NCI-H2081 (cell line): ENCODE measurements at regions not wholly inside any gene's neighbourhood (a gene's known extent, or its start where the extent isn't known, plus 50 kb on each side); places are given as distances from the start of the nearest gene placed in this dataset.
A peak's percentile ranks its signal among the peaks of the same experiment; 100 is the strongest.

Experiments used
- DNase-seq, 2 experiments: peaks; one replicate each; lab custom pipeline; 2025; lab: John Stamatoyannopoulos, UW

DNA sequence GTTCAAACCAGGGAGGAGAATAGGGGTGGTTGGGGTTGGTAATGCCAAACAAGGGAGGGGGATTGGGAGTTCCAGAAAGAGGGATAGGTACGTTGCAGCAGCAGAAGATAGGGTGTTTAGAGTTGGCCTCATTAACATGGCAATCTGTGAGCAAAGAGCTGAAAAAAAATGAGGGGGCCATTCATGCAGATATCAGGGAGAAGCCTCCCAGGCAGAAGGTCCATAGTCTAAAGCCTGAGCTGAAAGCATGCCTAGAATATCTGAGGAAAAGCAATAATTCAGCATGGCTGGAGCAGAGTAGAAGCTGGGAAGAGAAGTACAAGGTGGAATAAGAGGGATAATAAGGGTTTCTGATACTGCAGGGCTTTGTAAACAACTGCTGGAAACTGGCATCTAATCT, 550.9 kb upstream of the LCORL start:
- DNase-seq: no peak

DNA sequence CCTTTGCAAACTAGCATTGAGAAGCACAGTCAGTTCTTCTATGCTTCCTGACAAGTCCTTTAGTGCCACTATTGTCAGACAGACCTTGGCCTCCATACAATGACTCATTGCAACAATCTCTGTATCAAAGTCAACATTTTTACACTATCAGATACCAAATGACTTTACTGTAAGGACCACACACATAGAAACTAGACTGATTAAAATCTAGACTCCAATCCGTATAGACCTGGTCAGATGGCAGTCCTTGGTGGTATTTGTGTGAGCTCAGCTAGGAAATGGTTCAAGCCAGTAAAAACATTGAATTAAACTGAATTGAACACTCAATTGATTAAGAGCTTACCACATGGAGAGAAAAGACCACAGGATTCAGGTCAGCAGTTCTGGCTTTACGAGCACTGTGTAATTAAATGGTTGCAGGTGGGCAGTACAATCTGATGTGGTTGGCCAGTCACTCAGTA, 549.8 kb upstream of the LCORL start:
- DNase-seq: no peak

DNA sequence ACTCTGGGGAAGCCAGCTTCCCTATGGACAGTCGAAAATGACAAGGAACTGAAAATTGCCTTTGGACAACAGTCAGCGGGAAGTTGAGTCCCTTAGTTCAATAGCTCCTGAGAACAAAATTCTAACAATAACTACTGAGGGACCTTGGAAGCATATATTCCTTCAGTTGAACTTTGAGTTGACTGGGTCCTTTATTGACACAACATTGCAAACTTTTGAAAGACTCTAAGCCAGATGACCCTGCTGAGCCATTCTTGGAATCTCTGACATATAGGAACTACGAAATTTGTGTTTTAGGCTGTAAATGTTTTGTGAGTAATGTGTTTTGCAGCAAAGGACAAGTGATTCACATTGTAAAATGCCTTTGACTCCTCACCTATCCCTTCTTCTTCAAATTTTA, 548.8 kb upstream of the LCORL start:
- no peak for DNase-seq

DNA sequence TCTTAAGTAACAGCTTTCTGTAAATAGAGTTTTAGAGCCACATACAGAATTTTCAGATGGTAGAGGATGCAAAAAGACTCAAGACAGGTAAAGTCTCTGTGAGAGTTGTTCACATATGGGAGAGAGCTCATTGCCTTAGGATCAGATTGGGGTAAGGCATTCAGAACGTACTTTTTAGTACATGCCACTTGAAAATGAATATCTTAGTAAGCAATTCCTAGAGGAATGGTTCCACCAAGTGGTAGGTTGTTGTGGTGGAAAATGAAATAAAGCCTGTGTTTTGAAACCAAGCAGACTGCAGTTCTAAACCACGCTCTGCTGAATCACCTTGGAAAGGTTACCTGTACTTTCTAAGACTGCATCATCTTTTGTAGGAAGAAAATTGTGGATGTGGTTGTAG, 547.0 kb upstream of the LCORL start:
- peak; percentile 33 to 53 for DNase-seq

DNA sequence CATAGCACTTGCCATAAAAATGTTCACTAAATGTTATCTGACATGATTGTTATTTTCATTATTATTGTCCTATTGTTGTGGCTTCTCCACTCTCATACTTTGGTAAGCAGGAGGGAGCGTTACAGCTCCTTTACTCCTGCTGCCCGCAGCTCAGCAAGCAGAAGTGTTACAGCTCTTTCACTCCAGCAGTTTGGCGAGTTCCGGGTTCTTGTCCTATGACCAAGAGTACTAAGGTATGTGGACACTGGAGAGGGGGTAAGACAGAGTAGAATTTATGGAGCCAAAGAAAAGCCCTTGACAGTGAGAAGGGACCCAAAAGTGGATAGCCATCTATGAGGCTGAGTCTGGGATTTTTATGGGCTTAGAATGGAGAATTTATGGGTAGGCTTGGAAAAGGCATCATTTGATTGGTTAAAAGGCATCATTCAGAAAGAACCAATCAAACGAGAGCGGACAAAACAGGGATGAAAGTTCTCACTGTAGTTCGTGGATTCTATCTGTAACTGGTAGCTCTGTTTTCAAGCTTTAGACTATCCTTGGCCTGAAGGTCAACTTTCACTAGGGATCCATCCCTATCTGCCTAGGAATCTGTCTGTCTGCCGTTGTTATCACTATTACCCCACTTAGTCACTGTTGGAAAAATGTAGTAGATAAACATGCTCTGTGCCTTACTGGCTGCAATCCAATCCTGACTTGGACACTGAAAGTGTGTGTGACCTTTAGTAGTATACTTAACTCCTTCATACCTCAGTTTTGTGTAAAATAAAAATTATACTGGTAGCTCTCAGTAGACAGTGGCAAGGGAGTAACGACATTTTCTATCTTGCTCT, 545.6 kb upstream of the LCORL start:
- no peak for DNase-seq

DNA sequence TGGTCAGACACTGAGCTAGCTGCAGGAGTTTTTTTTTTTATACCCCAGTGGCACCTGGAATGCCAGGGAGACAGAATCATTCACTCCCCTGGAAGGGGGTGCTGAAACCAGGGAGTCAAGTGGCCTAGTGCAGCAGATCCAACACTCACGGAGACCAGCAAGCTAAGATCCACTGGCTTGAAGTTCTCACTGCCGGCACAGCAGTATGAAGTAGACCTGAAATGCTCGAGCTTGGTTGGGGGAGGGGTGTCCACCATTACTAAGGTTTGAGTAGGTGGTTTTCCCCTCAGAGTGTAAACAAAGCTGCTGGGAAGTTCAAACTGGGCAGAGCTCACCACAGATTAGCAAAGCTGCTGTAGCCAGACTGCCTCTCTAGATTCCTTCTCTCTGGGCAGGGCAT, 537.9 kb upstream of the LCORL start:
- DNase-seq: no peak

DNA sequence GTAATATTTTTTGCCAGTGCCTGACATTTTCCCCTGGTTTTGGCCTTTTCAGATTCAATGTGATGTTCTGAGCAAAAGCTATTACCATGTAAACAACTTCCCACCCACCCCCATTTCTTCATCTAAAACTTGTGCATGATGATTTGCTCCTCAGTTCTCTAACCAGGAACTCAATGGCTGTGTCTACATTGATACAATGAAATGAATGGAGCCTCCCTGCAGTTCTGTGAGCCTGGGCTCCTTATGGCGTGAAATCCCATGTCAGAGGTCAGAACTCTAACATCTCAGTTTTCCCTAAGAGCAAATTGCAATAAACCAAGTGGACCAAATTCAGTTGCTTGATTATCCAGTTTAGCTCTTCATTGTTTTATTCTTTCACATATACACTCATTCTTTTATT, 534.8 kb upstream of the LCORL start:
- DNase-seq: no peak

DNA sequence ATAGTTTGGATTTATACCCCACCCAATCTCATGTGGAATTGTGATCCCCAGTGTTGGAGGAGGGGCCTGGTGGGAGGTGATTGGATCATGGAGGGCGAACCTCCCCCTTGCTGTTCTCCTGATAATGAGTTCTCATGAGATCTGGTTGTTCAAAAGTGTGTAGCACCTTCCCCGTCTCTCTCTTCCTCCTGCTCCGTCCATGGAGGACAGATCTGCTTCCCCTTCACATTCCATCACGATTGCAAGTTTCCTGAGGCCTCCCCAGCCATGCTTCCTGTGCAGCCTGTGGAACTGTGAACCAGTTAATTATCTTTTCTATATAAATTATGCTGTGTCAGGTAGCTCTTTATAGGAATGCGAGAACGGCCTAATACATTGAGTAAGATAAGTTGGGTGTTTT, 518.8 kb upstream of the LCORL start:
- DNase-seq: no peak

DNA sequence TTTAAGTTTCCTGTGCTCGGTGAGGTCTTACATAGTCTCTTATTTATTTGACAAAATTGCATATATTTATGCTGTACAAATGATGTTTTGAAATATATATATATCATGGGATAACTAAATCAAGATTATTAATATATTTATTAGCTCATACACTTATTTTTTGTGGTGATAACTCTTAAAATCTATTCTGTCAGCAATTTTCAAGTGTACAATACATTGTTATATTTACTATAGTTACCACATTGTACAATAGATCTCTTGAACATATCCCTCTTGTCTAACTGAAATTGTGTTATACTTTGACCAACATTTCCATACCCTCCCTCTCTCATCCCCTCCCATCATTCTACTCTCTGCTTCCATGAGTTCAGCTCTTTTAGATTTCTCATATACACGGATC, 516.6 kb upstream of the LCORL start:
- no peak for DNase-seq

DNA sequence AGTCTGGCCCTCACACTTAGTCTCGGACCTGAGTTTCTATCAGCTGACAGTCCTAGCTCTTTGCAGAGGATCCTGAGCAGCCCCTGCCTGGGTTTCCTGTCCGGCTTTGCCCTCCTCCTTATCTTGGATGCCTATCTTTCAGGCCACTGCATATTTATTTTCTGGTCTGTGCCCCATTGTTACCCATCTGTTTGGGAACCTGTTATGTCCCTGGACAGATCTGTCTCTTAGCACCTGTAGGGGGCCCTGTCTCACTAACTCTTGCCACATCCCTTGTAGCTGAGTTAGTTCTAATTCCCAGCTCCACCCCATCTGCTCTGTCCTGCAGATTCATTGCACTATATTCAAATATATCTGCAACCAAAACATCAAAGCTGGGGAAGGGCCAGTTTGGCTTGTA, 514.9 kb upstream of the LCORL start:
- DNase-seq: no peak

DNA sequence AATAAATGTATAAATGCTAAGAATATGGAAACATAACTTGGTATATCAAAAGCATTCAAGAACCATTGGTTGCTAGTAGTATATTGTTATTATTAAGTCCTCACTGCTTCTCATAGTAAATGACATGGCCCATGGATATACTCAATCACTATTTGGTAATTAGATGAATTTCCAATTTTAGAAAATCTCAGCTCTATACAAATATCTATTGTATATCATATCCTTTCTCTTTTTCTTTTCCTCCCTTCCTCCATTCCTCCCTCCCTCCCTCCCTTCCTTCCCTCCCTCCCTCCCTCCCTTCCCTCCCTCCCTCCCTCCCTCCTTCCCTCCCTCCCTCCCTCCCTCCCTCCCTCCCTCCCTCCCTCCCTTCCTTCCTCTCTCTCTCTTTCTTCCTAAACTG, 514.4 kb upstream of the LCORL start:
- DNase-seq: no peak

DNA sequence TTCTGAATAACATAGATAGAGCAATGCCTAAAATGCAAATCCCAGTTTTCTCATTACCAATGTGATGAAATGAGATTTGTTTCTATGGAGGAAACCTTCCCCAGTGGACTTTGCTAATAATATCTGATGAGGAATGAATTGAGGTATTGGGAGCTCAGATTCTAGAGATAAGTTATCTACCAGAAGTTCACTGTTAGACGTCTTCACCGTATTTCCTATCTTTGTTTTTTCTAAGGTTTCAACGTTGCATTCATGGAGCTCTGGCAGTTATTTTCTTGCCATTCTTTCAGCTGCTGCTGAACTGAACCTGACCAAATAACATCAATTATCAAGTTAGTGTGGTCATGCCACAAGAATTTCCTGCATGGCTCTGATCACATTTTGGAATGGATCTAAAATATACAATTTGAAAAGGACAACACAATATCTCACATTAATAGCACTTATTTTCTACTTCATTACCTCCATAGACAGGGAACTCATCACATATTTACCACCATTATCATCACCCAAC, 511.8 kb upstream of the LCORL start:
- DNase-seq: no peak

DNA sequence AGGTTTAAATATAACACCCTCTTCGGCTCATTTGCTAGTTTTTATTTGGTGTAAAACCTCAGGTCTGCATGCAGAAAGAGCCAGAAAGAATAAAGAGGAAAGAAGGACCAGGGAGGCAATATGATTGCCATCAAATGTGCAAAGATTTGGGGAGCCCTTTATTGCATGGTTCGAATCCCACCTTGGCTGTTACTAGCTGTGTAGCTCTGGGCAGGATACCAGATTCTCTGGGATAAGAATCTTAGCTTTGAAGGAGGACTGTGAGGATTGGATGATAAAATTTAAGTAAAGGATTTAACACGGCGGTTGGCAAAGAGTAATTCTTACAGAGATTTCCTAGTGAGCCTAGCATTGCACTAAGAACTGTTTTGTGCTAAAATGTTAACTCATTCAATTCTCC, 510.2 kb upstream of the LCORL start:
- DNase-seq: no peak

DNA sequence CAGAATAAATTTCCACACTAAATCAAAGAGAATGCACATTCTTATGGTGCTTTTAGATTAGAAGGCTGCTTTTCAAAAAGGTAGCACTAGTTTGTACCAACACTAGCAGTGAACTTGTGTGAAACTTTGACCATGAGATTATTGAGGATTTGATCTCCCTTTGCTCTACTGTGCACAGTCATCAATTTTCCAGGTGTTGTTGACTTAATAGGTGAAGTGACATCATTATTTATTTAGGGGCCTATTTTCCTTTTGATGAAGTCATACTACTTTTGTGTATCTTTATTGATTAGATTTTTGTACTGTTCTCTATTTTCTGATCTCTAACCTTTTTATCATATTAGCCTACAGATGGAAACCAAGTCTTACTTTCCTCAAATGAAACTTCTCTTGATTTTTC, 507.9 kb upstream of the LCORL start:
- no peak for DNase-seq

DNA sequence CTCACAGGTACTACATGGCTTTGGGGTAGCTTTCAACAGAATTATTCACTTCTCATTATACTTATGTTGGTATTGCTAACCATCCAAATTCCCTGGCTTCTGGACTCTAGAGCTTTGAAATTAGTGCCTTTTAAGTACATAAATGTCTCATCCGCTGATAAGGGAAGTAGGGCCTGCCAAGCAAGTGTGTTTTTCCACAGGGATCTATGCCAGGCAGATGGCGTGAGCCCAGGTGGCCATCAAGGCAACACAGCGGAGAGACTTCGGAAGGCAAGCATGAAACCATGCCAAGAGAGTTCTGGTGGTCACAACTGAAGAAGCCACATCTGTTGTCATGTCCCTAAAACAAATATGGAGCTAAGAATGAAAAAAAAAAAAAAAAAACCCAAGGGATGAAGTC, 503.1 kb upstream of the LCORL start:
- peak; percentile 37 to 70 for DNase-seq

DNA sequence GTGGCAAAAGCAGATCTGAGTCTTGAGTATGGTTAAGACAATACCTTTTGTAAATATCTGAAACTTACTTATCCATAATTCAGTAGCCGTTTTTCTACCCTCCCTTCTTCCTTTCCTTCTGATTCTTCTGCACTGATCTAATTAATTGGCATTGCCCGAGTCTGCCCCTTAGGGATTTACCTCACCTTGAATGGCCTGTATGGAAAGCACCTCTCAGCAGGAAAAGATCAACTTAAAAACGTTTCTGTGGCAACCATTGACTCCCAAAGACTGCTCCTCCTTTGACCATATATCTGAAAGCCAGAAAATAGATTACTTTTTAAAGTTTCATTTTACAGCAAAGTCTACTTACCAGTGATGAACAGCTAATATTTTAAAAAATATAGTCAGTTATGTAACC, 496.5 kb upstream of the LCORL start:
- DNase-seq: peak in 1 of 2 experiments; percentile 12

DNA sequence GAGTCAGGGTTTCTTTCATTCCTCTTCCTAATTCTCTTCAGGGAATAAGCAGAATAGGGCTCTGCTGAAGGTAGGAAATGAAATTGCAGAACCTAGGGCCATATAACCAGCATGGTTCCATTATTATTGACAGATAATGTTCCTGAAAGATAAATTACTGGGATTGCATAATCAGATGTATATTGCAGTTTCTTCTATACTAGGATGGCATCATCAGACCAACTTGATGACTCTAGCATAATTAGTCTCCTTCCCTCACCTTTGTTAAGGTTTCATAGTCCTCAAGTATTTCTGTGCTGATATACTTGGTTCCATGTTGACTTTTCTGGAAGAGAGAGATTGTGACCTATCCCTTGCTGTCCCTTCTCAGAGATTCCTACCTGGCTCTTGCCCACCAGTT, 492.3 kb upstream of the LCORL start:
- DNase-seq: no peak

DNA sequence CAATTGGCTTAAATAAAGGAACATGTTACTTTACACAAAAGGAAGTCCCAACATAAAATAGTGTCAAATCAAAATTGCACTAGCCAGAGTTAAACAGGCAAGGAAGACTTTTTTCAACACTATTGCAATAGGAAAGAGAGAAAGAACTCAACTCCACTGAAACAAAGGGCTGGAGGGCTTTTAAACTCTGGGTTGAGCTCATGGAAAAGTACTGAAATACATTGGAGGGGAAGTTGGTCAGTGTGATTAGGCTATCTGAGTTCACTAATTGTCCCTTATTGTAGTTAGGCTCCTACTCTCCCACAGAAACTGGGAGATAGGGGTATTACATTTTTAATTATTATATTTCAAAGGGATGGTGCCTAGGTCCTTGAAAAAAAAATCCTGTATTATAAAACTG, 491.2 kb upstream of the LCORL start:
- no peak for DNase-seq

DNA sequence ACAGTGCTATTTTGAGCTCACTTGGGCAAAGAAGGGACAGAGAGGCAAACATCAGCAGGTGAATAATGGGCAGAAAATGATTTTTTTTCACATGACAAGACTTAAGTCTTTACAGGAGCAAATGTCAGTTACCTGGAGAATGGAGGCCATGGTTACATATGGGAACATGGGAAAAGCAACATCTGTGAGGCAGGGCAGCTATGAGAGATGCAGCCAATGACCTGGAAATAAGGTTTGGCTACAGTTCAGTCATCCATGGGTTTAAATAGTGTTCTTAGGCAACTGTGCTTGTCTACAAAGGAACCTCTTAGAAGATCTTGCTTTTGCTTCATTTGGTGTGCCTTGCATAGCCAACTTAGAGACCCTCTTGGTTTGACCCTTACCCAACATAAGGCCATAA, 490.2 kb upstream of the LCORL start:
- no peak for DNase-seq

DNA sequence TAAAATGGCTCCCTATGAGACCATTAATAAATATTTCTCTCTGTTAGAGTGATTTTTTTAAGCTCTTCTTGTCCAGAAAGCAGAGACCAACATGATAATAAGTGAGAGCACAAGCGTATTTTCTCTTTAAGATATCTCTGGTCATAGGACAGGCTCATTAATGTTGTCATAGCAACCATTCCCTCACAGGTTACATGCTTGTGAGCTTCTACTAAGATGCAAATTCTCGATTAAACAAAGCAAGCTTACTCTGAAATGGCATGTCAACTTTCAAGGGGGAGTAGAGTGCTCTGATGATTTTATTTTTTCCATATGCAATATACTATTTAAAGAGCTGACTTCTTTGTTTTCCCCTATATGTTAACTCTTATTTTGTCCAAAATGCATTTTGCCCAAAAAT, 487.2 kb upstream of the LCORL start:
- no peak for DNase-seq

DNA sequence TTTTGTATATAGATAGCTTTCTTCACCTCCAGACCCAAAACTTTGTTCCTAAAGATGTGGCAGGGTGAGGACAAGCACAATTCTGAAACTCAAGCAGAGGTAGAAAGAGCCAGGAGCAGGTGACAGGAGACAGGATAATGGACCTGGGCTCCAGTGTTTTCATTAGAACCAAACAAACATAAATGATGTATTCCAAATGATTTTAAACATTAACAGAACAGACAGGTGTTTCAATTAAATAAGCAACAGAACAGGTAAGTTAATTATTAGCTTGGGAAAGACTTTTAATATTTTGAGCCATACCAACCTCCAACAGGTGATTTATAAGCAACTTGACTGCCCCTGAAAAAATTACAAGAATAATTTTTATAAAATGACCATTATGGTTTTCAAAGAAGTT, 459.4 kb upstream of the LCORL start:
- DNase-seq: peak in 1 of 2 experiments; percentile 40

DNA sequence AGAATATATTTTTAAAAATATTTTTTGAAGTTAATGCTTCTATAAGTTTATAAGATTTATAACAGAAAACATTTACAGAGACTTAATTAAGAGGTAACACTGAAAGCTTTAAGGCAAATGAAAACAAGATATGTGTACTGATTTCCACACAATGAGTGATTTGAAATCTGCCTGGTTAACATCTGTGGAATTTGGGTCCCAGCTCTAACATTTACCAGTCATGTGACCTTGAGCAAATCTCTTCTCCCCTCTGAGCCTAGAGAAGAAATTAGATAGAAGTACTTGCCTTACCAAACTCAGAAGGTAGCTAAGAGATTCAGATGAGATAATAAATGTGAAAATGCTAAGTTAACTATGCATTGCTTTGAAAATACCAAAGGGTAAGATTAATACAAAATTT, 458.8 kb upstream of the LCORL start:
- no peak for DNase-seq

DNA sequence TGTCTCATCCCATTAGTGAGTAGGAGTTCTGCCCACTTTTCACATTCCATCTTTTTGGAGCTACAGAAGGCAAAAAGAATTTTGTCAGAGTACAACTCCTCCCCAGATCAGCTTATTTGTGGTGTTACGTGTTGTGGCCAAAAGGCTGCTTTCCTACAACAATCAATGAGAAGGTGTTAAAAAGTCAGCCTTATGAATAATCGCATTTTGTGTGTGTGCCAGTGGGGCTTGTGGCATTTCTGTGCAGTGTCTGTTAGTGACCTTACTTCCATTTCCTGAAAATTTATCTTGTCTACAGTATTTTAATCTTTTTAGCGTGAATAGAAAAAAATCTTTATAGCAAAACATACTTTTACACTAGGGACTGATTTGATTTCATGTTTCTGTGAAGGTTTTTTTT, 458.3 kb upstream of the LCORL start:
- DNase-seq: no peak

DNA sequence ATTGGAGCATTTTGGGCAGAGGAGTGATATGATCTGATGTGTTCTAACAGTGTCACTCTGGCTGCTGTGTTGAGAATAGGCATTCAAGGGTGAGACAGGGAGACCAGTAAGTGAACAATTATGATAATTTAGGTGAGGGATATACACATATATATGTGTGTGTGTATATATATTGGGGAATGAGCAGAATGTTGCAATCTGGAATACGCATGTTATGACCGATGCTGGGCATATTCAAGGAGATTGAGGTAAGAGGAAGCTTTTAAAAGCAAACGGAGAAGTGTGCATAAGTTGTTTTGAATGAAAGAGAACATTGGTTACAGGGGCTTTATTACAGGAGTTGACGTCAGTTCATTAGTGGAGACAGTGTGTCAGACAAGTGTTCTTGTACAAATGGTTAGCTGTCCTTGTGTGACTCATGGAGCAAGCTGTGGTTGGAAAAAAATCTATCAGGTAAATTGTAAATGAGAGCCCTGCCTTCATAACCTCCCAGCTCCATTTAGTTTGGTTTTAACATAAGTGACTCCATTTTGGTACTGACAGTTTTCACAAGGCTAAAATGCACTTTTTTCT, 442.5 kb upstream of the LCORL start:
- no peak for DNase-seq
